ENCODE measurements at regions not wholly inside any gene's neighbourhood (a gene's known extent, or its start where the extent isn't known, plus 50 kb on each side); places are given as distances from the start of the nearest gene placed in this dataset.

- TF ChIP-seq POLR2A (IDR thresholded peaks at IDR 0.05) (no peak), CTCF (IDR thresholded peaks at IDR 0.05) (no peak), POLR2AphosphoS5 (IDR thresholded peaks at IDR 0.05) (no peak)
Observed at GRCh38 chr1:81540216-81540615, 260.5 kb upstream of the ADGRL2 start.

Data from prostate gland (tissue), 2 donors.